Calu3 (cell line): ENCODE measurements at regions not wholly inside any gene's neighbourhood (a gene's known extent, or its start where the extent isn't known, plus 50 kb on each side); places are given as distances from the start of the nearest gene placed in this dataset.
"Not testable (repeated sequence)": the region's sequence is repeated elsewhere in the genome, so short reads cannot be mapped to it uniquely, and the experiment has no call there.

Experiments used
- BruUV-seq: library from RNA; stranded (reverse); fragments of 400-500 nt; replicated peaks from 2 replicates; lab custom pipeline; 2021; lab: Mats Ljungman, UMichigan
- CTCF ChIA-PET: fragments of 300-600 bp; sonication (Branson Sonifier 250); formaldehyde crosslinking; loops from one replicate; lab custom pipeline; 2022; ENCODE audit warnings: antibody characterized with exemption; lab: Charles Lee
- DNase-seq: peaks from one replicate; pipeline ENCODE4 v3.0.0; 2022
- H3K27ac Mint-ChIP-seq: one replicate; pipeline ENCODE4 v1.8.0; 2022; ENCODE audit warnings: mixed read lengths; ENCODE audit not compliant: unreplicated experiment
- H3K27me3 Mint-ChIP-seq: one replicate; pipeline ENCODE4 v1.8.0; 2022; ENCODE audit warnings: mixed read lengths; ENCODE audit not compliant: unreplicated experiment
- H3K36me3 Mint-ChIP-seq: one replicate; pipeline ENCODE4 v1.8.0; 2022; ENCODE audit warnings: mild to moderate bottlenecking, moderate library complexity, mixed read lengths; ENCODE audit not compliant: insufficient read depth, unreplicated experiment
- H3K4me1 Mint-ChIP-seq: one replicate; pipeline ENCODE4 v1.8.0; 2022; ENCODE audit warnings: mild to moderate bottlenecking, low read depth, mixed read lengths; ENCODE audit not compliant: unreplicated experiment
- H3K4me3 Mint-ChIP-seq: one replicate; pipeline ENCODE4 v1.8.0; 2022; ENCODE audit warnings: mild to moderate bottlenecking, low read depth, moderate library complexity, mixed read lengths; ENCODE audit not compliant: unreplicated experiment
- H3K9me3 Mint-ChIP-seq: one replicate; pipeline ENCODE4 v1.8.0; 2022; ENCODE audit warnings: low read depth, mixed read lengths; ENCODE audit not compliant: unreplicated experiment
- CTCF ChIP-seq: fragments of 200-600 bp; IDR thresholded peaks from one replicate; pipeline ENCODE4 v1.8.0; 2022; ENCODE audit warnings: antibody characterized with exemption; ENCODE audit not compliant: unreplicated experiment
- intact Hi-C: fragments of 100-400 bp; cut with micrococcal nuclease; formaldehyde crosslinking; loops from one replicate; pipeline ENCODE4 v1.10.0; 2022; ENCODE audit not compliant: unreplicated experiment

DNA sequence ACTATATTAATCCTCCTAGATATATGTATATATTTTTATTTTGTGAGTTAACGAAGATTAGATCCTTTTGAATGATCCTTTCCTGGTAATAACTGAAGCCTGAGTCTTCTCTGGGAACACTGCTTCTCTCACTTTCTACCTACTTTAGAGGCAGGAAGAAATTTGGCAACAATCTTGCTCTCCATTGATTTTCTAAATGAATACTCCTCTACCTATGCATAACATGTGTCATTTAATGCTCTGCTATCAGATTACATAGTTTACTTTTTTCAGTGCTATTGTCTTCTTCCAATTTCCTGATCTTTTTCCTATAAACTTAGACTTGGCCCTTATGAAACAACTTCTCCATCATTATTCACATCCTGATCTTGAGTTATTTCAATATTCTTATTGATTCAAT, 60.4 kb upstream of the PDHA2 start:
- Mint-ChIP-seq H3K9me3 (peaks cover 2% of the 10 kb centered on the region), H3K36me3 (no peaks in the 10 kb centered on the region), H3K27me3 (no peaks in the 10 kb centered on the region), H3K4me1 (peaks cover 14% of the 10 kb centered on the region), H3K27ac (no peak overlapping the region), H3K4me3 (no peak overlapping the region)
- BruUV-seq: no TSS peak
- CTCF ChIA-PET: no interaction called here
- no peak for TF ChIP-seq CTCF
- no peak for DNase-seq
- intact Hi-C loops: no loop called here

DNA sequence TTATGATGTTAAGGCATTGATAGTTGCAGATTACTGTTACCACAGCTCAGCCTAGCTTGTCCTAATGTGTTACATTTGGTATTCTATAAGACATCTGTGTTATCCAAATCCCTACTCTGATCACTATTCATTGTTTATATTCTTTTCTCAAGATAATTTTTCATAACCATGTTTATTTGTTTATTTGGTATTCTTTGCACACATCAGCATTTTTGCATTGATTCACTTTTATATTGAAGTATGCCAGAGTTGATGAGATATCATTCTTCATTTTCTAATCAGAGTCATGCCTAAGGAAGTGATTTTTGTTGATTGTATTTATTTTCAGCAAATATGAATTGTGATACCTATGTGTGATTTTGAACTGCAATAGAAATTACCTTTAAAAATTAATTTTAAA, 61.2 kb upstream of the PDHA2 start:
- Mint-ChIP-seq H3K9me3 (peaks cover 2% of the 10 kb centered on the region), H3K4me1 (peaks cover 14% of the 10 kb centered on the region)
- intact Hi-C loops: no loop called here

GRCh38 chr4:95770605-95771004, 69.3 kb upstream of the PDHA2 start:
- DNase-seq, BruUV-seq, H3K36me3 Mint-ChIP-seq, H3K9me3 Mint-ChIP-seq, H3K4me3 Mint-ChIP-seq, CTCF ChIA-PET, H3K27ac Mint-ChIP-seq, H3K27me3 Mint-ChIP-seq, H3K4me1 Mint-ChIP-seq, intact Hi-C loops: not testable (repeated sequence)

More for the DNA sequence above, 61.2 kb upstream of the PDHA2 start:
- Mint-ChIP-seq H3K4me3 (no peak overlapping the region), H3K27ac (no peak overlapping the region), H3K27me3 (no peaks in the 10 kb centered on the region), H3K36me3 (no peaks in the 10 kb centered on the region)
- DNase-seq: no peak
- no peak for TF ChIP-seq CTCF
- BruUV-seq: no TSS peak
- CTCF ChIA-PET: no interaction called here

DNA sequence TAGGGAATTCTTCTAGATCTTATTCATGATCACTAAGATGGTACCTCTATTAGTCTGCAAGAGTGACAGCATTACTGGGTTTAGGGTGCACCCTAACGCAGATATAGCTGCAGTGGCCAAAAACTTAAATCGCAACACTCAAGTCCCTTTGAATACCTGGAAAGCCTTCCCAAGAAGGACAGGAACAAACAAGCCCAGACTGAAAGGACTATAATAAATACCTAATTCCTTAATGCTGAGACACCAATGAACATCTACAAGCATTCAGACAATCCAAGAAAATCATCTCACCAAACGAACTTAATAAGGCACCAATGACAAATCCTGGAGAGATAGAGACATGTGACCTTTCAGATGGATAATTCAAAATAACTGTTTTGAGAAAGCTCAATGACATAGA, 74.9 kb upstream of the PDHA2 start:
- no TSS peak for BruUV-seq
- no peak overlapping the region for H3K4me3 Mint-ChIP-seq
- H3K9me3 Mint-ChIP-seq: peaks cover 3% of the 10 kb centered on the region
- H3K4me1 Mint-ChIP-seq: peaks cover 6% of the 10 kb centered on the region
- H3K27me3 Mint-ChIP-seq: no peaks in the 10 kb centered on the region
- intact Hi-C loops: no loop called here
- H3K27ac Mint-ChIP-seq: no peak overlapping the region
- H3K36me3 Mint-ChIP-seq: no peaks in the 10 kb centered on the region
- DNase-seq: no peak
- CTCF ChIA-PET: no interaction called here
- no peak for TF ChIP-seq CTCF

DNA sequence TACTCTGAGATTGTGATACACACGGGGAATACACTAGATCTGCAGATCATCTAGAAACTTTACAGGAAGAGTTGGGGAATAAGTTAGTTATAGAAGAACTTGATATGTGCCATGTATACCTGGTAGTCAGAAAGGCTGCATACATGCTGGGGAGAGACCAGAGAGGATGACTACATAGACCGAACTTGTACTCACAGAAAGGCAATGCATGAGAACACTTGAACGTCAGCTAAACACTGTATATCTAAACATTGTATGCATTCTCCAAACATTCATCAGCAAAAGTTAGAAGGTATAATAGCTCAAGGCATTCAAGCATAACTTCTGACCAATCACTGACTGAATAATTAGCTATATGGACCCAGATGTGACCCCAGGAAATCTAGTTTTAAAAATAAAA, 78.0 kb upstream of the PDHA2 start:
- no peak for TF ChIP-seq CTCF
- CTCF ChIA-PET: no interaction called here
- no peak overlapping the region for H3K4me3 Mint-ChIP-seq
- peaks cover 6% of the 10 kb centered on the region for H3K4me1 Mint-ChIP-seq
- H3K27me3 Mint-ChIP-seq: no peaks in the 10 kb centered on the region
- H3K36me3 Mint-ChIP-seq: no peaks in the 10 kb centered on the region
- DNase-seq: no peak
- no peaks in the 10 kb centered on the region for H3K9me3 Mint-ChIP-seq
- BruUV-seq: no TSS peak
- no peak overlapping the region for H3K27ac Mint-ChIP-seq
- intact Hi-C loops: no loop called here
